ENCODE measurements at regions not wholly inside any gene's neighbourhood (a gene's known extent, or its start where the extent isn't known, plus 50 kb on each side); places are given as distances from the start of the nearest gene placed in this dataset.
"Not testable (repeated sequence)": the region's sequence is repeated elsewhere in the genome, so short reads cannot be mapped to it uniquely, and the experiment has no call there.

GRCh38 chr4:108453366-108453765 is 167.0 kb upstream of the RPL34 start:
- no peak for DNase-seq

DNA sequence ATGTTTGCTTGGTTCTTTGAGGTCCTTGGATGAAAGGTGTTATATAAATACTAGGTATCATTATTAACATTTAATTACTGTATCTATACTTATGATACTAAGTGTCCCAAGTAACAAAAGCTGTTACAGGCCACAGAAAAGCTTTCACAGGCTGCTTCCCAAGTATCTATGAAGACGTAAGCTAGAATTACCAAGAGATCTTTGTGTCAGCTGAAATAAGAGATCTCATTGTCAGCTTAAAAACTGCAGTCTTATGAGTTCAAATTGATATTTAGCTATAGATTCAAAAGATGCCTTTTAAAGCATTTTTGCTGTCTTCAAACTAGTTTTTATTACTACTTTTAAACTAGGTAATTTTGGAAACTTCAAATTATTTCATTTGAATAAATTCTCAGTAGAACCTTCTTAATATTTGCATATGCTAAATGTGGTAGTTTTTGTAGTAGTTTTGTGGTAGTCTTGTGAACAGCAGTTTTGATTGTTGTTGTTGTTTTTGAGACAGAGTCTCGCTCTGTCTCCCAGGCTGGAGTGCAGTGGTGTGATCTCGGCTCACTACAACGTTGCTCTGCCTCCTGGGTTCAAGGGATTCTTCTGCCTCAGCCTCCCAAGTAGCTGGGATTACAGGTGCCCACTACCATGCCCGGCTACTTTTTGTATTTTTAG is 170.0 kb upstream of the RPL34 start:
- no peak for DNase-seq

GRCh38 chr4:108449129-108449528 is 171.2 kb upstream of the RPL34 start:
- no peak for DNase-seq

DNA sequence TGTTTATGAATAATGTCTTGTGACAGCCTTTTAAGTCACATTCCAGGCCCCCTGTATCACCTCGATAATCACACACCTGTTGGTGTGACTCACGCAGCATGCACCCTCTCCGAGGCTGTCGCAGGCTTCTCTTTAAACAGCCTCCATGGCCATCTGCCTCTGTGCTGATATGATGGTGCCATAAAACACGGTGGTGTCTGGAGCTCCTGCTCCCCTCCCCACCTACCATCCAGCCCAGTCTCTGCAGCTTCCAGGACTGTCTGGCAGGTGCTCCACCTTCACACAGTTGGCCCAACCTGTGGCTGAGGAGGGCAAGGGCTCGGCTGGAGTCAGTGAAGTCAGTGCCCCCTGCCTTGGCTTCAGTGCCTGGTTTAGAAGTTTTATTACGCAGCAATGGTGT is 173.8 kb upstream of the RPL34 start:
- DNase-seq: no peak

DNA sequence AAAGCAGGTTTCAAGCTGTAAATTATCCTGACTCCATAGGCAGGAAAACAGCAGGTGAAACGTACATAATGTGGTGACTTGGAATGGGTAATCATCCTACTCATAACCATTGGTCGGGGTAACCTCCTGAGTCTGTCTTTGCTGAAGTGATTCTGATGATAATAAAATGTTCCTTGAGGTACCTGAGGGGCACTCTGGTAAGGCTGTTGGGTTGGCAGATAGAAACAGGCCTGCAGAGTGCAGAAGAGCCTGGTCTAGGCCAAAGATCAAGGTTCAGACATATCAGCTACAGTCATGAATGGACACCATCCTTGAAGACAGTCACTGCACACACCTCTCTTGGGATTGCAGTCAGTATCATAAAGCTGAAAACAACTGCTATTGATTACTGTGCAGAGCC is 174.7 kb upstream of the RPL34 start:
- no peak for DNase-seq

GRCh38 chr4:108443585-108443984 is 176.8 kb upstream of the RPL34 start:
- DNase-seq: no peak

GRCh38 chr4:108433832-108434231 is 186.5 kb upstream of the RPL34 start:
- DNase-seq: peak; percentile 15

- DNase-seq: not testable (repeated sequence)
Measured at GRCh38 chr4:108433394-108433793, 187.0 kb upstream of the RPL34 start.

- DNase-seq: no peak
Measured at GRCh38 chr4:108432418-108432817, 188.0 kb upstream of the RPL34 start.

- no peak for DNase-seq
Measured at GRCh38 chr4:108431986-108432385, 188.4 kb upstream of the RPL34 start.

GRCh38 chr4:108430921-108431320 is 189.5 kb upstream of the RPL34 start:
- DNase-seq: no peak

DNA sequence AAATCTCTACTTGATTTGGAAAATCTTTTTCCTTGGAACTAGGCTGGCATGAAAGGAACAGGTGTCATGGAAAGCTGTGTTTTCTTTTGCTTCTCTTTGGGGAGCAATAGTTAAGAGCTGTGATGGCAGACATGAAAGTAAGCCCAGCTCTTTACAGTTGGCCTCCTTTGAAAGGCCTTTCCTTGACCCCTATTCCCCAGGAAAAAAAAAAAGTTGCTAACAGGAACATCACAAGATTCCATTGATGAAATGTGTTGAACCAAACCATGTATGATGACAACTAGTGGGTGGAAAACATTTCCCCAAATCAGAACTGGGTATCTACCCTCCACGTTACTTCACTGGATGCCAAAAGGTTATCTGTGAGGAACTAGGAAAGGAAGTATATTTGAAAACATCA is 190.7 kb upstream of the RPL34 start:
- DNase-seq: no peak

- DNase-seq: no peak
Measured at GRCh38 chr4:108428923-108429322, 191.5 kb upstream of the RPL34 start.

GRCh38 chr4:108427946-108428485 is 192.4 kb upstream of the RPL34 start:
- no peak for DNase-seq

DNA sequence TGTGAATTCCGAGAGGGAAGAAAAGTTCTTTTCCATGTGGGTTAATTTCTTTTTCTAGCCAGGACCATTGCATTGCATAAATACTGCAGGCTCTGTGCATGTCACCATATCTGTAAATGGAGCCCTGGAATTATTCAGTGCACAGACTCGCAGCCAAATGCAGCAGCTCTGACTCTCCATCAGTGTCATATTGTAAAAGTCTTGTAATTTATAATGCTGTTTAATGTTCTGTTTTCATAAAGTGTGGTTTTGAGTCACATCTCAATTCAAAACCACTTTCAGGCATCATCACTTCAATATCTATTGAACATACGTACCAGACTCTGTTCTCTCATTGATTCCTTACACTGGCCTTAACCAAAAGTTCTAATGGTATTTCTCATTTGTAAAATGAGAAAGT is 193.9 kb upstream of the RPL34 start:
- DNase-seq: no peak

GRCh38 chr4:108425988-108426387 is 194.4 kb upstream of the RPL34 start:
- no peak for DNase-seq

- DNase-seq: no peak
Measured at GRCh38 chr4:108417923-108418322, 202.5 kb upstream of the RPL34 start.

DNA sequence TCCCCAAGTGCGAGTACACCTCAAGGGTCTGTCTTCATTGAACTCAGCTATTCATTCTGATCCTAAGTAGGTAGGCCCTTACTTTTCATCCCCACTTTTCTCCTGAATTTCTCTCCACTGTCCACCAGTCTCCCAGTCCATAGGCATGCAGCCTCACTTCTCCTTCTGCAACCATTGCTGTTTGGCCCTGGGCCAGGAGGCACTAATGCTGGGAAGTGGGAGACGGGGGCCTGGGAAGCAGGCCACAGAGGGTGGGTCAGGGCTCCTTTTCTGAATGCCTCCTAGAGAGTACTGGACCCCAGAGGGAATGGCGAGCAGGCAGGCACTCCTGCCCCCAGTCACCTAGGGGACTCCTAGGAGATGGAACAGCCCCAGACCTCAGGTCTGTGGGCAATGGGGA is 203.5 kb upstream of the RPL34 start:
- no peak for DNase-seq

- DNase-seq: no peak
Measured at GRCh38 chr4:108415389-108415788, 205.0 kb upstream of the RPL34 start.

DNA sequence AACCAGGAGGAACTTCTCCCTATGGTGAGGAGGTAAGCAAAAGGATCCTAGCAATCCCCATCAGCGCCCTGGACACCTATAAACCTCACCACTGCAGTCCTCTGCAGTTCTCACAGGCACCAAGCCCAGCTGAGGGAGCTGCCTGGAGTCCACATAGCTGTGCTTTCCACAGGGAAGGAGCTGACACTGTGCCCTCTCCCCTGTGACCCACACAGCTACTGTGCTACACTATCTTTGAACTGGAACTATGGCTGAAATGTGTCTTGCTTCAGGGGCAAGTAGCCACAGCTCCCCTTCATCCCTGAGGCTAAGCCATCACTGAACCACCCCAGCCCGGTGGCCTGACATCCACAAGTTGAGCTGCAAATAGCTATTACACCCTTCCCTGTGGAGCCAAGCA is 208.5 kb upstream of the RPL34 start:
- no peak for DNase-seq

DNA sequence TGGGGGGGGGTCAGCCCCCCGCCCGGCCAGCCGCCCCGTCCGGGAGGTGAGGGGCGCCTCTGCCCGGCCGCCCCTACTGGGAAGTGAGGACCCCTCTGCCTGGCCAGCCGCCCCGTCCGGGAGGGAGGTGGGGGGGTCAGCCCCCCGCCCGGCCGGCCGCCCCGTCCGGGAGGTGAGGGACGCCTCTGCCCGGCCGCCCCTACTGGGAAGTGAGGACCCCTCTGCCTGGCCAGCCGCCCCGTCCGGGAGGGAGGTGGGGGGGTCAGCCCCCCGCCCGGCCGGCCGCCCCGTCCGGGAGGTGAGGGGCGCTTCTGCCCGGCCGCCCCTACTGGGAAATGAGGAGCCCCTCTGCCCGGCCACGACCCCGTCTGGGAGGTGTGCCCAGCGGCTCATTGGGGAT is 210.7 kb upstream of the RPL34 start:
- DNase-seq: not testable (repeated sequence)

DNA sequence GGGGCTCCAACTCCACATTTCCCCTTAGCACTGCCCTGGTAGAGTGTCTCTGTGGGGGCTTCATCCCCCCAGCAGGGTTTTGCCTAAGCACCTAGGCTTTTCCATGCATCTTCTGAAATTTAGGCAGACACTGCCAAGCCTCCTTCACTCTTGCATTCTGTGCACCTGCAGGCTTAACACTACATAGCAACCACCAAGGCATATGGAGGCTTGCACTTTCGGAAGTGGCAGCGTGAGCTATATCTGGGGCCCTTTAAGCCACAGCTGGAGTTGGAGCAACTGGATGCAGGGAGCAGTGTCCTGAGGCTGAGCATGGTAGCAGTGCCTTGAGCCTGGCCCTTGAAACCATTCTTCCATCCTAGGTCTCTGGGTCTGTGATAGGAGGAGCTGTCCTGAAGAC is 214.8 kb upstream of the RPL34 start:
- no peak for DNase-seq

DNA sequence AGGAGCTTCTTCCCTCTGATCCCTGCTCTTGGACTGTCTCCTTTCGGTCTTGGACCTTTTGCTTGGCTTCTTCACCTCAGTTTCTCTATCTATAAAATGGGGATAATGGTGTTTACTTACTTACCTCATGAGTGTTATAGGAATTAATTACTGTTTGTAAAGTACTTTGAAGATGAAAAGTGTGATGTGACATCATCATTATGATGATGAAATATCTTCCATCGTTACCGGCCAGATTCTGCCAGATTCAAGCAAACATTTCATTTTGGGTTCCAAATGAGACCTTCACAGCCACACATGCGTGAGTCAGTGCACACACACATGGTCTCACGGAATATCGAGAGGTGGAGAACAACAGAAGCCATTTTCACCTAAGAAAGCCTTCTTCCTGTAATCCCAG is 220.1 kb upstream of the RPL34 start:
- no peak for DNase-seq

DNA sequence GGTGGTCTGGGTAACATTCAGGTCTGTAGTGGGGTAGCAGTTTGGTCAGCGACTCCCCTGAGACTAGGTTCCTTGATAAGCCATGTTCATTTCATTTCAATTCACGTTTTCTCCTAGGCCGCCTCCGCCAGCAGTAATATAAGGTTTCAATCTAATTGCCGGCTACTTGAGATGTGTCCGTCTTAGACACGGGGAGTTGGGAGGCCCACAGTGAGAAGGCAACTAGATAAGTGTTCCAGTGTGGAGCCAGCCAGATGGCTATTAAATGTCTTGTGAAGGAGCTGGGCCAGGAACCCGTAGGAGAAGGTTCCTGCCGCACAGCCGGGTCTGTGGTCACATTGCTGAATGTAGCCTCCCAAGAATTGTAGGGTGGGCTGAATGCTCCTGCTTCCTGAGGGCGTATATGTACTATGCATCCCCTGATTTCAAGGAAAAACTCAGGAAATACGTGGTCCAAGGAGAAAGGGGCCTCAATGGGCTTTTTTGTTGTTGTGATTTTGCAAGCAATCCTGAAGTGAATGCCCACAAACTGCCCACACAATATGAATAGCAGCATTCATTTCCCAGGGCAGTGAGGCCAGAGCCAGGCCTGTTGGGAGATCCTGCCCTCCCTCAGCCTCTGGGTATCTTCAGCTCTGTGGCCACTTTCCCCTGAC is 220.6 kb upstream of the RPL34 start:
- no peak for DNase-seq

GRCh38 chr4:108398836-108399235 is 221.5 kb upstream of the RPL34 start:
- no peak for DNase-seq
